IMR-90 (cell line): ENCODE measurements at regions not wholly inside any gene's neighbourhood (a gene's known extent, or its start where the extent isn't known, plus 50 kb on each side); places are given as distances from the start of the nearest gene placed in this dataset.

Experiments
- ATAC-seq: fragments of 200-7000 bp; cut with Tn5 transposase; 2 replicates; pipeline ENCODE4 v1.9.1; 2020; ENCODE audit warnings: low read depth, mild to moderate bottlenecking, moderate library complexity
- BruUV-seq: library from RNA; stranded (reverse); fragments of 400-500 nt; replicated peaks from 2 replicates; lab custom pipeline; 2021; lab: Mats Ljungman, UMichigan
- CTCF ChIA-PET: fragments of 300-600 bp; formaldehyde crosslinking; extraction: SDS; loops from one replicate; lab custom pipeline; 2021; ENCODE audit warnings: antibody characterized with exemption; lab: Yijun Ruan, JAX
- POLR2A ChIA-PET: fragments of 300-600 bp; sonication (Branson Sonifier 250); formaldehyde crosslinking; loops from one replicate; lab custom pipeline; 2022; ENCODE audit warnings: antibody characterized with exemption; ENCODE audit not compliant: unreplicated experiment; lab: Charles Lee
- DNase-seq: peaks from one replicate; pipeline ENCODE4 v3.0.0; 2013
- H2AFZ ChIP-seq: replicated peaks from 2 replicates; pipeline ENCODE3; 2013; ENCODE audit warnings: low read length, mild to moderate bottlenecking; ENCODE audit not compliant: poor library complexity
- H2AK5ac ChIP-seq: 2 replicates; pipeline ENCODE4 v1.6.1; 2013; ENCODE audit warnings: low read depth, low read length, inconsistent platforms
- H2AK9ac ChIP-seq: replicated peaks from 2 replicates; pipeline ENCODE3; 2013; ENCODE audit warnings: mild to moderate bottlenecking, low read depth, low read length, moderate library complexity; ENCODE audit not compliant: poor library complexity
- H2BK120ac ChIP-seq: 2 replicates; pipeline ENCODE4 v1.6.1; 2013; ENCODE audit warnings: low read depth, low read length, inconsistent platforms
- H2BK15ac ChIP-seq: 3 replicates; pipeline ENCODE4 v1.6.1; 2013; ENCODE audit warnings: low read depth, low read length, inconsistent platforms
- H2BK20ac ChIP-seq: 2 replicates; pipeline ENCODE4 v1.6.1; 2013; ENCODE audit warnings: low read depth, mild to moderate bottlenecking, inconsistent platforms, low read length, moderate library complexity
- H2BK5ac ChIP-seq: 2 replicates; pipeline ENCODE4 v1.6.1; 2013; ENCODE audit warnings: mild to moderate bottlenecking, low read depth, low read length, inconsistent platforms; ENCODE audit not compliant: poor library complexity, severe bottlenecking
- H3K14ac ChIP-seq: replicated peaks from 2 replicates; pipeline ENCODE4 v1.6.1; 2013; ENCODE audit warnings: low read depth, low read length, inconsistent platforms
- H3K18ac ChIP-seq: 2 replicates; pipeline ENCODE4 v1.6.1; 2013; ENCODE audit warnings: low read depth, low read length, control low read depth
- H3K23ac ChIP-seq: 2 replicates; pipeline ENCODE4 v1.6.1; 2013; ENCODE audit warnings: low read depth, low read length, inconsistent platforms
- H3K27ac ChIP-seq: 2 replicates; pipeline ENCODE4 v1.5.1; 2013; ENCODE audit warnings: mild to moderate bottlenecking, control low read depth, low read length; ENCODE audit not compliant: insufficient read depth
- H3K27me3 ChIP-seq: 2 replicates; pipeline ENCODE4 v1.6.1; 2013; ENCODE audit warnings: low read length; ENCODE audit not compliant: control insufficient read depth, insufficient read depth
- H3K36me3 ChIP-seq: 2 replicates; pipeline ENCODE4 v1.6.1; 2013; ENCODE audit warnings: low read length, mixed read lengths; ENCODE audit not compliant: control insufficient read depth, insufficient read depth
- H3K4ac ChIP-seq: 2 replicates; pipeline ENCODE4 v1.6.1; 2013; ENCODE audit warnings: low read depth, low read length, inconsistent platforms
- H3K4me1 ChIP-seq: 2 replicates; pipeline ENCODE4 v1.6.1; 2013; ENCODE audit warnings: low read length, mixed read lengths; ENCODE audit not compliant: control insufficient read depth, insufficient read depth
- H3K4me2 ChIP-seq: 2 replicates; pipeline ENCODE4 v1.6.1; 2013; ENCODE audit warnings: low read depth, mild to moderate bottlenecking, control low read depth, low read length, moderate library complexity
- H3K4me3 ChIP-seq: 2 replicates; pipeline ENCODE4 v1.5.1; 2013; ENCODE audit warnings: low read depth, mild to moderate bottlenecking, control low read depth, low read length, moderate library complexity; ENCODE audit not compliant: insufficient read depth
- H3K56ac ChIP-seq: 2 replicates; pipeline ENCODE4 v1.6.1; 2013; ENCODE audit warnings: low read length, inconsistent platforms; ENCODE audit not compliant: insufficient read depth; ENCODE audit errors: extremely low read depth
- H3K79me1 ChIP-seq, 2 experiments: 2 replicates each; pipeline ENCODE4 v1.6.1; 2013; ENCODE audit warnings: low read length in 2 of 2, inconsistent platforms in 1 of 2, low read depth in 1 of 2
- H3K9ac ChIP-seq: 2 replicates; pipeline ENCODE4 v1.6.1; 2013; ENCODE audit warnings: low read depth, low read length, control low read depth
- H3K9me1 ChIP-seq: 2 replicates; pipeline ENCODE4 v1.6.1; 2013; ENCODE audit warnings: low read length, inconsistent platforms; ENCODE audit not compliant: insufficient read depth
- H3K9me3 ChIP-seq: 2 replicates; pipeline ENCODE4 v1.6.1; 2013; ENCODE audit warnings: low read length; ENCODE audit not compliant: control insufficient read depth, insufficient read depth
- H4K20me1 ChIP-seq: 2 replicates; pipeline ENCODE4 v1.6.1; 2013; ENCODE audit warnings: low read length, inconsistent platforms; ENCODE audit not compliant: insufficient read depth
- H4K5ac ChIP-seq: 2 replicates; pipeline ENCODE4 v1.6.1; 2013; ENCODE audit warnings: mild to moderate bottlenecking, low read depth, low read length, control low read depth
- H4K8ac ChIP-seq, 2 experiments: 2 replicates each; pipeline ENCODE4 v1.6.1; 2013; ENCODE audit warnings: low read depth in 2 of 2, low read length in 2 of 2, control low read depth in 1 of 2, inconsistent platforms in 1 of 2
- H4K91ac ChIP-seq: 2 replicates; pipeline ENCODE4 v1.6.1; 2013; ENCODE audit warnings: low read depth, low read length, inconsistent platforms; ENCODE audit not compliant: insufficient read depth
- BHLHE40 ChIP-seq: fragments of 150-350 bp; IDR thresholded peaks from 2 replicates; pipeline ENCODE4 v1.6.1; 2016; ENCODE audit warnings: mild to moderate bottlenecking, low read depth, low read length
- CEBPB ChIP-seq: IDR thresholded peaks from 2 replicates; pipeline ENCODE4 v1.6.1; 2012; ENCODE audit warnings: low read depth, low read length, improper control_type of control experiment
- CHD1 ChIP-seq: IDR thresholded peaks from 2 replicates; pipeline ENCODE4 v1.6.1; 2012; ENCODE audit warnings: low read depth, low read length, improper control_type of control experiment
- FOS ChIP-seq: fragments of 150-350 bp; IDR thresholded peaks from 2 replicates; pipeline ENCODE4 v1.6.1; 2016; ENCODE audit warnings: low read depth, low read length
- MAFK ChIP-seq: IDR thresholded peaks from 2 replicates; pipeline ENCODE4 v1.6.1; 2012; ENCODE audit warnings: low read depth, low read length, improper control_type of control experiment
- MAZ ChIP-seq: IDR thresholded peaks from 2 replicates; pipeline ENCODE4 v1.6.1; 2012; ENCODE audit warnings: low read depth, mild to moderate bottlenecking, low read length, improper control_type of control experiment, moderate library complexity, borderline replicate concordance
- MXI1 ChIP-seq: IDR thresholded peaks from 2 replicates; pipeline ENCODE4 v1.6.1; 2012; ENCODE audit warnings: low read depth, mild to moderate bottlenecking, low read length, moderate library complexity, borderline replicate concordance
- NFE2L2 ChIP-seq: fragments of 150-350 bp; IDR thresholded peaks from 2 replicates; pipeline ENCODE4 v1.6.1; 2016; ENCODE audit warnings: low read depth, mild to moderate bottlenecking, low read length
- RCOR1 ChIP-seq: IDR thresholded peaks from 2 replicates; pipeline ENCODE4 v1.6.1; 2012; ENCODE audit warnings: mild to moderate bottlenecking, low read length, improper control_type of control experiment; ENCODE audit not compliant: insufficient replicate concordance
- RFX5 ChIP-seq: IDR thresholded peaks from 2 replicates; pipeline ENCODE4 v1.8.0; 2012; ENCODE audit warnings: low read depth, mild to moderate bottlenecking, low read length, moderate library complexity
- SMC3 ChIP-seq: fragments of 150-350 bp; IDR thresholded peaks from 2 replicates; pipeline ENCODE4 v1.6.1; 2016; ENCODE audit warnings: low read depth, mild to moderate bottlenecking, antibody characterized with exemption, low read length, moderate library complexity
- WGBS, 2 experiments: methylation state at CpG; one replicate each; pipeline versions ENCODE4 v1.1.5 to v1.1.7; 2013; ENCODE audit warnings: missing lambda C conversion rate in 2 of 2; ENCODE audit not compliant: insufficient read length in 1 of 2; ENCODE audit errors: extremely low coverage in 2 of 2; 5-methylcytosine and 5-hydroxymethylcytosine counted together
- dilution Hi-C: fragments of 300-500 bp; cut with HindIII; formaldehyde crosslinking; loops from one replicate; pipeline ENCODE4 v1.14.3; 2018; ENCODE audit warnings: low sequenced_read_pairs; ENCODE audit not compliant: unreplicated experiment
- in situ Hi-C: fragments of 300-500 bp; cut with MboI; formaldehyde crosslinking; loops from 3 replicates; pipeline ENCODE4 v1.14.3; 2019; ENCODE audit warnings: low sequenced_read_pairs, inconsistent platforms, mixed read lengths
- intact Hi-C: fragments of 100-400 bp; cut with micrococcal nuclease; formaldehyde crosslinking; loops from 2 replicates; pipeline ENCODE4 v1.10.0; 2022
- TF ChIP-seq, protein P1 (sequence below): fragments of 150-350 bp; IDR thresholded peaks from 2 replicates; pipeline ENCODE4 v1.6.1; 2016; ENCODE audit warnings: low read depth, mild to moderate bottlenecking, low read length, moderate library complexity, borderline replicate concordance
- TF ChIP-seq, protein P2 (sequence below): conservative IDR thresholded peaks from 2 replicates; pipeline ENCODE4 v1.5.1; 2012; ENCODE audit warnings: mild to moderate bottlenecking, low read depth, low read length, improper control_type of control experiment
- TF ChIP-seq, protein P3 (sequence below): fragments of 150-350 bp; IDR thresholded peaks from 2 replicates; pipeline ENCODE4 v1.6.1; 2017; ENCODE audit warnings: mild to moderate bottlenecking, antibody characterized with exemption, low read length, low read depth

DNA sequence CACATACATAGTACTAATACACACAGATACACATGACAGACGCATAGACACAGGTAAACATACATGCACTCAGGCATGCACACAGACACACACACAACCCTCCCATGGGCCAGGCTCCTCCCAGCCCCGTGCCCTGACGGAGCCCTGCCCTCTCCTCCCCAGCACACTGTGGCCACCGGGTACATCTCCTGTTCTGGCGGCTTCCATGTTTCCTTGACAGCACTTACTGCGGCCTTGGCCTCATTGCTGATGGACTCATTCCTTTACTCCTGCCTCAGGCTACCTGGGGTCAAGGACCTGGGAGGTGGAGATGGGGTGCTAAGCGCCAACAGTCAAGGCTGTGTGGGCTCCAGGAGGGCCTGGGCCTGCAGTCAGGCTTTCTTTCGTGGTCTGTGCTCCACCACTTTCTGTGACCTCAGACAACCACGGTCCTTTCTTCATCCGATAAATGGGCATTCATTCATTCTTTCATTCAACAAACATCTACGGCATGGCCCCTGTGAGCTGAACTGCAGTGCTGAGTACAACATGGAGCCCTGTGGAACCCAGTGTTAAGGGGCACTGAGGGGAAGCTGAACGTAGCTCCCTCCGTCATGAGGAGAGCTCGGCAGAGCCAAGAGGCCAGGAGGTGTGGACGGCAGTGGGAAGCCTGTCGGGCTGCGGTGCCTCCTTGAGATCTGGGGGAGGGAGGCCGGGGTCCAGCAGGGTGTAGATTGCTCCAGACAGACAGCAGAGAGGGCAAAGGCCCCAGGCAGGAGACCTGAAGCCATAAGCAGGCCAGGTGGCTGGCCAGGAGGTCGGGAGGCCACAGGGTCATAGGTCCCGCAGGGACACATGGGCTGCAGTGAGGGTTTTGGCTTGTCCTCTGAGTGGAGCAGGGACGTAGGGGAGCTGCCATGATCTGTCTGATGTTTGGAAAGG, 190.4 kb upstream of the HDAC4 start:
- Histone ChIP-seq H3K18ac (no peak overlapping the region), H2BK5ac (no peak overlapping the region), H3K9me3 (peaks cover 54% of the 10 kb centered on the region), H3K36me3 (no peaks in the 10 kb centered on the region), H2BK20ac (no peak overlapping the region), H3K4me1 (no peaks in the 10 kb centered on the region), H3K79me1 (no peaks in the 10 kb centered on the region), H3K4ac (no peak overlapping the region), H4K8ac (no peak overlapping the region), H3K9me1 (no peaks in the 10 kb centered on the region), H3K4me3 (no peak overlapping the region), H4K20me1 (no peaks in the 10 kb centered on the region), H2AK9ac (no peak overlapping the region), H3K14ac (no peak overlapping the region), H2AFZ (no peak overlapping the region), H2BK120ac (no peak overlapping the region), H3K56ac (no peak overlapping the region), H4K91ac (no peak overlapping the region), H4K5ac (no peak overlapping the region), H2AK5ac (no peak overlapping the region), H3K4me2 (no peak overlapping the region), H3K27ac (no peak overlapping the region), H3K23ac (no peak overlapping the region), H3K27me3 (no peaks in the 10 kb centered on the region), H2BK15ac (no peak overlapping the region), H3K9ac (no peak overlapping the region)
- intact Hi-C loops (no loop called here), dilution Hi-C loops (no loop called here), in situ Hi-C loops (no loop called here)
- 64% methylated on average over 6 of the region's 21 CpGs; no CpG with 5 or more reads in 1 of the 2 experiments for WGBS, 2 experiments
- no peak for DNase-seq
- no peak for ATAC-seq
- ChIA-PET POLR2A (no interaction called here), CTCF (no interaction called here)
- no TSS peak for BruUV-seq
- TF ChIP-seq, protein P1, sequence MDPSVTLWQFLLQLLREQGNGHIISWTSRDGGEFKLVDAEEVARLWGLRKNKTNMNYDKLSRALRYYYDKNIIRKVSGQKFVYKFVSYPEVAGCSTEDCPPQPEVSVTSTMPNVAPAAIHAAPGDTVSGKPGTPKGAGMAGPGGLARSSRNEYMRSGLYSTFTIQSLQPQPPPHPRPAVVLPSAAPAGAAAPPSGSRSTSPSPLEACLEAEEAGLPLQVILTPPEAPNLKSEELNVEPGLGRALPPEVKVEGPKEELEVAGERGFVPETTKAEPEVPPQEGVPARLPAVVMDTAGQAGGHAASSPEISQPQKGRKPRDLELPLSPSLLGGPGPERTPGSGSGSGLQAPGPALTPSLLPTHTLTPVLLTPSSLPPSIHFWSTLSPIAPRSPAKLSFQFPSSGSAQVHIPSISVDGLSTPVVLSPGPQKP = no peak
- TF ChIP-seq BHLHE40 = no peak
- no peak for TF ChIP-seq SMC3
- no peak for TF ChIP-seq CEBPB
- no peak for TF ChIP-seq MAFK
- TF ChIP-seq, protein P2, sequence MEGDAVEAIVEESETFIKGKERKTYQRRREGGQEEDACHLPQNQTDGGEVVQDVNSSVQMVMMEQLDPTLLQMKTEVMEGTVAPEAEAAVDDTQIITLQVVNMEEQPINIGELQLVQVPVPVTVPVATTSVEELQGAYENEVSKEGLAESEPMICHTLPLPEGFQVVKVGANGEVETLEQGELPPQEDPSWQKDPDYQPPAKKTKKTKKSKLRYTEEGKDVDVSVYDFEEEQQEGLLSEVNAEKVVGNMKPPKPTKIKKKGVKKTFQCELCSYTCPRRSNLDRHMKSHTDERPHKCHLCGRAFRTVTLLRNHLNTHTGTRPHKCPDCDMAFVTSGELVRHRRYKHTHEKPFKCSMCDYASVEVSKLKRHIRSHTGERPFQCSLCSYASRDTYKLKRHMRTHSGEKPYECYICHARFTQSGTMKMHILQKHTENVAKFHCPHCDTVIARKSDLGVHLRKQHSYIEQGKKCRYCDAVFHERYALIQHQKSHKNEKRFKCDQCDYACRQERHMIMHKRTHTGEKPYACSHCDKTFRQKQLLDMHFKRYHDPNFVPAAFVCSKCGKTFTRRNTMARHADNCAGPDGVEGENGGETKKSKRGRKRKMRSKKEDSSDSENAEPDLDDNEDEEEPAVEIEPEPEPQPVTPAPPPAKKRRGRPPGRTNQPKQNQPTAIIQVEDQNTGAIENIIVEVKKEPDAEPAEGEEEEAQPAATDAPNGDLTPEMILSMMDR = no peak
- TF ChIP-seq CHD1 = no peak
- TF ChIP-seq, protein P3, sequence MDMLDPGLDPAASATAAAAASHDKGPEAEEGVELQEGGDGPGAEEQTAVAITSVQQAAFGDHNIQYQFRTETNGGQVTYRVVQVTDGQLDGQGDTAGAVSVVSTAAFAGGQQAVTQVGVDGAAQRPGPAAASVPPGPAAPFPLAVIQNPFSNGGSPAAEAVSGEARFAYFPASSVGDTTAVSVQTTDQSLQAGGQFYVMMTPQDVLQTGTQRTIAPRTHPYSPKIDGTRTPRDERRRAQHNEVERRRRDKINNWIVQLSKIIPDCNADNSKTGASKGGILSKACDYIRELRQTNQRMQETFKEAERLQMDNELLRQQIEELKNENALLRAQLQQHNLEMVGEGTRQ = no peak
- TF ChIP-seq RCOR1 = no peak
- no peak for TF ChIP-seq NFE2L2
- TF ChIP-seq RFX5 = no peak
- no peak for TF ChIP-seq MAZ
- no peak for TF ChIP-seq MXI1
- TF ChIP-seq FOS = no peak
